GM19025 (cell line): ENCODE measurements at regions not wholly inside any gene's neighbourhood (a gene's known extent, or its start where the extent isn't known, plus 50 kb on each side); places are given as distances from the start of the nearest gene placed in this dataset.

Experiments
- ATAC-seq: cut with Tn5 transposase; IDR thresholded peaks from one replicate; pipeline ENCODE4 v1.9.1; 2021; ENCODE audit warnings: mild to moderate bottlenecking, low read depth, moderate library complexity; ENCODE audit not compliant: unreplicated experiment

GRCh38 chr5:158175934-158176481, 317.1 kb upstream of the CLINT1 start:
- ATAC-seq: no peak

DNA sequence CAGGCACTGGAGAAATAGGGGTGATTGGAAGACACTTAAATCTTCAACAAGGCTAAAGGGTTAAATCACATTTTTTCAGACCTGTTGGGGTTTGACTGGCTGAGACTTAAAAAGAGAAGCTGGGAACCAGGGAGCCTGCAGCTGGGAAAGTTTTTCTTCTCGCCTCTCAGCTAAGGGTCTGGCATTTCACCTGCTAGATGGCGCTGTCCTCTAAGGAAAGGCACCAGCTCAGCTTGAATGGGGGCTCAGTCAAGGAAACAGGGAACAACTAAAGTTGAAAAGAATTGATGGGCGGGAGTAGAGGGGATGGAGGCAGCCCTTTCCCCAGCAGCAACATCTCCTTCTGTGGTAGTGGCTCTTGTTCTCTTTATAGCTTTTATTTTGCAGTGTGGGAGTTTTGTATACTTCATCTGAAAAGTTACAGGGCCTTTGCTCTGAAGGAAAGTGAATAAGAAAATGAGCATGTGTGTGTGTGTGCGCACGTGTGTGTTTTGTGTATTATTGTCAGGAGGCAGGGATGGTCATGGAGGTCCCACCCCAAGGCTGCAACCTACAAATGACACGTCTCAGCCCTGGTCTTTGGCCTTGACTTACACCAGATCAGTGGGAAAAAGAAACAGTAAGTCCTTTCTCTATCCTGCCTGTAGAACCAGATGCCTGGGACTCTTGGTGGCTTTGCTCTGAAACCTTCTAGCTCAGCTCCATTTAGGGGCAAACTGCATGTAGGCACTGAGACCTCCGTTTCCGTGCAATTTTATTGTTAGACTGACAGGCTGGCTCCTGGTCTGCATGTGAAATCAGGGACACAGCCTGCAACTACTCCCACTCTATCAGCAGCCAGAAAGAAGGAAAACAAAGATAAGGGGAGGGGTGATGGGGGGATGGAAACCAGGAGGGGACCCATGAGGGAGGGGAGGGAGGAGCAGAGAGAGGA, 316.2 kb upstream of the CLINT1 start:
- no peak for ATAC-seq

GRCh38 chr5:158174026-158174425, 315.1 kb upstream of the CLINT1 start:
- no peak for ATAC-seq

- ATAC-seq: no peak
These were observed 313.1 kb upstream of the CLINT1 start for GRCh38 chr5:158172005-158172404.

- ATAC-seq: no peak
These were observed 311.6 kb upstream of the CLINT1 start for GRCh38 chr5:158170534-158170933.

DNA sequence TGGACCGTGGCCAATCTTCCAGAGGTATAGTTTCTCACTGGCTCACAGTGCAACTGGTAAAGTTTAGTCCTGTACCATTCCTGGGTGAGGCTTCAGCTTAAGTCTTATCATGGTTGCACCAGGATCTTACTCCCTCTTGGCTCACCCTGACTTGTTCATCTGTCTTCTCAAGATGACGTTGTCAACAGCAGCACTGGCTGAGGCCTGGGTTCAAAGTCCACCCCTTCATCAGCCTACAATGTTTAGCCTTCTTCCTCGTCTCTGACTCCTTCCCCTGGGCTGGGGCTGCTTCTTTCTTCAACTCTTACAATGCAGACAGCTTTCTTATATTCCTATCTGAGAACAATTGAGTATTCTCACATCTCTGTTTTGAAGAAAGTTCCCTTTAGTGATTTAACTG, 311.1 kb upstream of the CLINT1 start:
- no peak for ATAC-seq

DNA sequence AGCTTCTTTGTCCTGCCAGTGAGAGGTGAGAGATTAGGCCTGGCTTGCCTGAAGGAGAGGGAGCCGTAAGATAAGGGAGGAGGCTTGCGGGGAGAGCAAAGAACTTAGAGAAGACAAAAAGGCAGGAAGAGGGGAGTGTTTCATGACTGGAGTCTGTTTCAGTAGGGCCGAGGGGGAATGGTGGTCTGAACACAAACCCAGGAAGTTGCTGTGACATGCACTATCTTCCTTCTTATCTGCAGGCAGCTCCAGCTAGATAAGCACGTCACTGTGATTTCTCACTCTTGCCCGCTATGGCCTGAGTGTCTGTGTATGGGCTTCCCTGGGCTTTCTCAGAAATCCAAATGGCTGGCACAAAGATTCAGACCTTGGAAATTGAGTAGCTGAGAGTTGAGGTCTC, 307.5 kb upstream of the CLINT1 start:
- no peak for ATAC-seq

- no peak for ATAC-seq
These were observed 306.7 kb upstream of the CLINT1 start for GRCh38 chr5:158165647-158166046.

- ATAC-seq: no peak
These were observed 305.5 kb upstream of the CLINT1 start for GRCh38 chr5:158164296-158165047.

DNA sequence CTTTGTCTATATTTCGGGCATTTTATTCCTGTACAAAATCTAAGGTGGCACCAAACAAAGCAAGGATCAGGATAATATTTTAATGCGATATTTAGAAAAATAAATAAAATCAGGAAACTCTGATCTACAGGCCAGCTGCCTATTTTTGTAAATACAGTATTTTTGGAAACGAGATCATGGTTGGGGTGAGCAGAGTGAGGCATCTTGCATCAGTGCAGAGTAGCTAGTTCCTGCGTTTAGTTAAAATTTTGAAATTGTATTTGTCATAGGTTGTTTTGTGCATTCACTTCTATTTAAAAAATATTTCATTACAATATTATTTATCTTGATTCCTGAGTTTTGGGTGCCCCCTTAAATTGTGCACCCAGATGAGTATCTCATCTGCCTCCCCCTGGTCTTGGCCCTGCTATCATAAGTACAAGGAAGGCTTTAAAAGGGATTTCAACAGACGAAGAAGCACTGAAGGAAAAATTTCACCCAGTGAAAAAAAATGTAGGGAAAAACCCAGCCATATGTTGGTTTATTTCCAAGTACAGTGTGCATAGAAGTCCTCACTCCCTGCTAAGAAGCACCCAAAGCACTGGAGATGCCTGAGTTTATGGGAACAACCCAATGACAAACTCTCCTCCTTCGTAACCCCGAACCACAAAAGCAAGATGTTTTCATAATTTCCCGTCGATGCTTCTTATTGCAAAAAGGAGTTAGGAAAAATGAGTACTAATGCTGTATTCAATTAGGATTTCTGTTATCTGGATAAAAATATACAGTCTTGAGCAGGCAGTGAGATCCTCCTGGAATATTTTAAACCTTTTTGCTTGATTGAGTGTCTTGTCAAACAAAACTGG, 304.7 kb upstream of the CLINT1 start:
- no peak for ATAC-seq

GRCh38 chr5:158162479-158163034, 303.6 kb upstream of the CLINT1 start:
- no peak for ATAC-seq

- ATAC-seq: no peak
These were observed 303.1 kb upstream of the CLINT1 start for GRCh38 chr5:158162026-158162425.

GRCh38 chr5:158159621-158160020, 300.7 kb upstream of the CLINT1 start:
- no peak for ATAC-seq

DNA sequence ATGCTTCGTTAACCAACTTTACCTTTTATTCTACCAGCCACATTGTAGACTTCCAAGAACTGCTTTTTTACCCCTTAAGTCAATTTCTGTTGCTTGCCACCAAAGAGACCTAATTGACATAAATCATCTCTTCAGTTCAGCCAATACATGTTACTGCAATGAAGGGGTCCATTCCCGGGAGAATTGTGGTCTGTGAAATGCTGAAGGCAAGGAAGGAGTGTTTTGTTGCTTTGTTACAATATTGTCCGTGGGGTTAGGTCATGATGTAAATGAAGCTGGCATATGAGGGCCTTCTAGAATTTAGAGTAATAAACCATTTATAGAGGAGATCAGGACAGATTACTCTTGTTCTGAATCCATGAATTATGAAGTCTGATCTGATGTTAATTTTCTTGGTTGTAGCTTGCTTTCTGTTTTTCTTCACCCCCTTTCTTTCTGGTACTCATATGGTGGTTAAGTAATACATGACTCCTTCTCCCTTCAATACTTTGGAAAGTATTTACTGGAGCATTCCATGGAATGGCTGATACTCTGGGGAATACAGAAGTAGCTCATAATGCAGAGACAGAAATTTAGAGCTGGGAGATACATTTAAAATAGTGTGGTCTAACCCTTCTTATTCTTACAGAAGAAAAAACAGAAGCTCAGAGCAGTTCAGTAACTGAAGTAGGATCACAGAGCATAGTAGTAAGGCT, 297.0 kb upstream of the CLINT1 start:
- ATAC-seq: no peak

- no peak for ATAC-seq
These were observed 296.1 kb upstream of the CLINT1 start for GRCh38 chr5:158155067-158155466.

GRCh38 chr5:158154226-158155005, 295.5 kb upstream of the CLINT1 start:
- ATAC-seq: no peak

GRCh38 chr5:158153508-158153907, 294.6 kb upstream of the CLINT1 start:
- ATAC-seq: no peak

- ATAC-seq: no peak
These were observed 293.2 kb upstream of the CLINT1 start for GRCh38 chr5:158152136-158152535.

GRCh38 chr5:158147227-158147626, 288.3 kb upstream of the CLINT1 start:
- ATAC-seq: no peak
